Trophoblast cell (in vitro differentiated cells and primary cell): ENCODE measurements at regions not wholly inside any gene's neighbourhood (a gene's known extent, or its start where the extent isn't known, plus 50 kb on each side); places are given as distances from the start of the nearest gene placed in this dataset.

Source experiments
- DNase-seq, 2 donors: peaks; one replicate each; pipeline ENCODE4 v3.0.0-alpha.2; 2016
- H2AFZ ChIP-seq: 2 replicates; pipeline ENCODE4 v1.6.1; 2013; ENCODE audit warnings: low read length, moderate library complexity, mild to moderate bottlenecking; ENCODE audit not compliant: insufficient read depth, poor library complexity
- H2AK5ac ChIP-seq: 2 replicates; pipeline ENCODE4 v1.6.1; 2013; ENCODE audit warnings: mild to moderate bottlenecking, low read length
- H2BK120ac ChIP-seq: 2 replicates; pipeline ENCODE4 v1.6.1; 2013; ENCODE audit warnings: low read length, mild to moderate bottlenecking, moderate library complexity; ENCODE audit not compliant: insufficient read depth, poor library complexity
- H2BK12ac ChIP-seq: 2 replicates; pipeline ENCODE4 v1.6.1; 2013; ENCODE audit warnings: mild to moderate bottlenecking, low read length, moderate library complexity
- H2BK5ac ChIP-seq: 2 replicates; pipeline ENCODE4 v1.6.1; 2013; ENCODE audit warnings: low read length, low read depth, moderate library complexity, mild to moderate bottlenecking; ENCODE audit not compliant: poor library complexity
- H3K14ac ChIP-seq: 2 replicates; pipeline ENCODE4 v1.6.1; 2013; ENCODE audit warnings: mild to moderate bottlenecking, low read length
- H3K18ac ChIP-seq: 2 replicates; pipeline ENCODE4 v1.6.1; 2013; ENCODE audit warnings: mild to moderate bottlenecking, low read length
- H3K23ac ChIP-seq: 2 replicates; pipeline ENCODE4 v1.6.1; 2013; ENCODE audit warnings: low read length
- H3K27ac ChIP-seq: 2 replicates; pipeline ENCODE4 v1.5.1; 2013; ENCODE audit warnings: low read depth, mild to moderate bottlenecking, inconsistent platforms, low read length, moderate library complexity
- H3K27me3 ChIP-seq: 2 replicates; pipeline ENCODE4 v1.6.1; 2013; ENCODE audit warnings: inconsistent platforms, mild to moderate bottlenecking, low read length, moderate library complexity; ENCODE audit not compliant: insufficient read depth
- H3K36me3 ChIP-seq, 2 experiments: 1 replicate in 1 of 2; 2 replicates in 1 of 2; pipeline ENCODE4 v1.6.1; 2013; ENCODE audit warnings: low read length in 2 of 2, mild to moderate bottlenecking in 2 of 2, moderate library complexity in 1 of 2; ENCODE audit not compliant: insufficient read depth in 2 of 2, control insufficient read depth in 1 of 2
- H3K4ac ChIP-seq: 2 replicates; pipeline ENCODE4 v1.6.1; 2013; ENCODE audit warnings: low read depth, mild to moderate bottlenecking, low read length, moderate library complexity
- H3K4me1 ChIP-seq, 2 experiments: 1 replicate in 1 of 2; 2 replicates in 1 of 2; pipeline ENCODE4 v1.6.1; 2013; ENCODE audit warnings: low read length in 2 of 2, mild to moderate bottlenecking in 2 of 2, moderate library complexity in 1 of 2; ENCODE audit not compliant: insufficient read depth in 2 of 2, control insufficient read depth in 1 of 2
- H3K4me2 ChIP-seq: 2 replicates; pipeline ENCODE4 v1.6.1; 2013; ENCODE audit warnings: inconsistent platforms, mild to moderate bottlenecking, low read length, moderate library complexity
- H3K4me3 ChIP-seq: 2 replicates; pipeline ENCODE4 v1.5.1; 2013; ENCODE audit warnings: mild to moderate bottlenecking, low read depth, low read length, inconsistent platforms
- H3K79me1 ChIP-seq: one replicate; pipeline ENCODE4 v1.6.1; 2013; ENCODE audit warnings: low read length
- H3K79me2 ChIP-seq: 2 replicates; pipeline ENCODE4 v1.6.1; 2013; ENCODE audit warnings: low read length, mild to moderate bottlenecking; ENCODE audit not compliant: control insufficient read depth, insufficient read depth, poor library complexity
- H3K9ac ChIP-seq: 2 replicates; pipeline ENCODE4 v1.6.1; 2013; ENCODE audit warnings: mild to moderate bottlenecking, low read length
- H3K9me3 ChIP-seq: 2 replicates; pipeline ENCODE4 v1.6.1; 2013; ENCODE audit warnings: low read depth, mild to moderate bottlenecking, control low read depth, inconsistent platforms, low read length; ENCODE audit not compliant: insufficient read depth
- H4K12ac ChIP-seq: 2 replicates; pipeline ENCODE4 v1.6.1; 2013; ENCODE audit warnings: low read depth, mild to moderate bottlenecking, low read length, moderate library complexity
- H4K8ac ChIP-seq: 2 replicates; pipeline ENCODE4 v1.6.1; 2013; ENCODE audit warnings: low read depth, mild to moderate bottlenecking, low read length, moderate library complexity
- H4K91ac ChIP-seq: one replicate; pipeline ENCODE4 v1.6.1; 2013; ENCODE audit warnings: low read depth, mild to moderate bottlenecking, low read length, moderate library complexity
- WGBS: extraction: QIAGEN DNeasy Blood & Tissue Kit; methylation state at CpG from one replicate; pipeline ENCODE4 v1.1.7; 2013; ENCODE audit warnings: missing lambda C conversion rate; ENCODE audit not compliant: insufficient read length, insufficient coverage; ENCODE audit errors: extremely low coverage; 5-methylcytosine and 5-hydroxymethylcytosine counted together

- Histone ChIP-seq H3K4me1 (no peaks in the 10 kb centered on the region), H3K79me1 (no peaks in the 10 kb centered on the region), H3K4ac (no peak overlapping the region), H3K14ac (no peak overlapping the region), H3K27me3 (no peaks in the 10 kb centered on the region), H4K91ac (no peak overlapping the region), H3K18ac (no peak overlapping the region), H3K27ac (no peak overlapping the region), H3K4me2 (no peak overlapping the region), H3K79me2 (no peaks in the 10 kb centered on the region), H2BK12ac (no peak overlapping the region), H3K23ac (no peak overlapping the region), H4K12ac (no peak overlapping the region), H3K4me3 (no peak overlapping the region), H3K9ac (no peak overlapping the region), H4K8ac (no peak overlapping the region), H2AFZ (no peak overlapping the region), H3K9me3 (no peaks in the 10 kb centered on the region), H2AK5ac (no peak overlapping the region), H2BK5ac (no peak overlapping the region), H2BK120ac (no peak overlapping the region), H3K36me3 (no peaks in the 10 kb centered on the region)
- no peak for DNase-seq
- no CpG with 5 or more reads among the region's 5 CpGs for WGBS
These were observed 128.8 kb downstream of the GPAT3 start for GRCh38 chr4:83664741-83665140.

GRCh38 chr4:83664071-83664470, 128.2 kb downstream of the GPAT3 start:
- WGBS = no CpG with 5 or more reads among the region's 10 CpGs
- H4K91ac ChIP-seq = no peak overlapping the region
- H2AK5ac ChIP-seq = no peak overlapping the region
- H3K18ac ChIP-seq = no peak overlapping the region
- H3K14ac ChIP-seq = no peak overlapping the region
- no peaks in the 10 kb centered on the region for H3K27me3 ChIP-seq
- no peak overlapping the region for H3K27ac ChIP-seq
- H3K4me3 ChIP-seq = no peak overlapping the region
- no peak for DNase-seq
- H3K79me2 ChIP-seq = no peaks in the 10 kb centered on the region
- H2AFZ ChIP-seq = no peak overlapping the region
- H2BK12ac ChIP-seq = no peak overlapping the region
- no peaks in the 10 kb centered on the region for H3K79me1 ChIP-seq
- H3K9me3 ChIP-seq = no peaks in the 10 kb centered on the region
- no peaks in the 10 kb centered on the region for H3K36me3 ChIP-seq
- no peaks in the 10 kb centered on the region for H3K4me1 ChIP-seq
- no peak overlapping the region for H2BK120ac ChIP-seq
- no peak overlapping the region for H3K23ac ChIP-seq
- no peak overlapping the region for H2BK5ac ChIP-seq
- no peak overlapping the region for H4K8ac ChIP-seq
- H4K12ac ChIP-seq = no peak overlapping the region
- H3K9ac ChIP-seq = no peak overlapping the region
- no peak overlapping the region for H3K4ac ChIP-seq
- no peak overlapping the region for H3K4me2 ChIP-seq

- Histone ChIP-seq H3K4me2 (no peak overlapping the region), H3K14ac (no peak overlapping the region), H3K4me1 (peaks cover 4% of the 10 kb centered on the region in 2 experiments), H3K18ac (no peak overlapping the region), H3K9me3 (peaks cover 1% of the 10 kb centered on the region), H4K12ac (no peak overlapping the region), H4K91ac (no peak overlapping the region), H4K8ac (no peak overlapping the region), H2BK12ac (no peak overlapping the region), H2BK5ac (no peak overlapping the region), H3K23ac (no peak overlapping the region), H3K79me1 (peaks cover 2% of the 10 kb centered on the region), H3K27me3 (no peaks in the 10 kb centered on the region), H2AK5ac (no peak overlapping the region), H3K27ac (no peak overlapping the region), H3K36me3 (no peaks in the 10 kb centered on the region), H2AFZ (no peak overlapping the region), H2BK120ac (no peak overlapping the region), H3K79me2 (no peaks in the 10 kb centered on the region), H3K4me3 (no peak overlapping the region), H3K4ac (no peak overlapping the region), H3K9ac (no peak overlapping the region)
- WGBS = no CpG with 5 or more reads among the region's 2 CpGs
- no peak for DNase-seq
These were observed 126.3 kb downstream of the GPAT3 start for GRCh38 chr4:83662204-83662603.

DNA sequence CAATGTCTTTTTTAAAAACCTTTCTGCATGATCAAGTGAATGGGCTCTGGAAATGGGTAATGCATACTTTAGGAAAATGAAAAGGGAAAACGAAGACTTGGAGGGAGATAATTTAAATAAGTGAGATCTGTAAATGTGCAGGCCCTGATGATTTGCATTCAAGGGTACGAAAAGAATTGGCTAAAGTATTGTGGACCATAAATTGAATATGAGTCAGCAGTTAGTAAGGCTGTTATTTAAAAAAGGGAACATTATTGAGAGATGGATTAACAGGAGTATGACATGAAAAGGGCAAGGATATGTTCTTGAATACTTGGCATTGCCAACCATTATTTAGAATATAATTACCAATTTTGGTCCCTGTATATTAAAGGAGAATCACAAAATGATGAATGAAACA, 125.5 kb downstream of the GPAT3 start:
- peaks cover 5 to 6% of the 10 kb centered on the region in 2 experiments for H3K4me1 ChIP-seq
- no peak overlapping the region for H3K27ac ChIP-seq
- H3K27me3 ChIP-seq = no peaks in the 10 kb centered on the region
- DNase-seq = no peak
- no peaks in the 10 kb centered on the region for H3K36me3 ChIP-seq
- no peak overlapping the region for H2AK5ac ChIP-seq
- no peak overlapping the region for H3K4me2 ChIP-seq
- no peak overlapping the region for H2BK12ac ChIP-seq
- H3K9ac ChIP-seq = no peak overlapping the region
- H4K8ac ChIP-seq = no peak overlapping the region
- H3K79me1 ChIP-seq = peaks cover 2% of the 10 kb centered on the region
- H3K9me3 ChIP-seq = peaks cover 1% of the 10 kb centered on the region
- H3K79me2 ChIP-seq = no peaks in the 10 kb centered on the region
- H3K14ac ChIP-seq = no peak overlapping the region
- no peak overlapping the region for H2AFZ ChIP-seq
- H4K91ac ChIP-seq = no peak overlapping the region
- H2BK5ac ChIP-seq = no peak overlapping the region
- no CpG with 5 or more reads among the region's 2 CpGs for WGBS
- H3K4me3 ChIP-seq = no peak overlapping the region
- H3K23ac ChIP-seq = no peak overlapping the region
- no peak overlapping the region for H2BK120ac ChIP-seq
- no peak overlapping the region for H3K4ac ChIP-seq
- H3K18ac ChIP-seq = no peak overlapping the region
- H4K12ac ChIP-seq = no peak overlapping the region
